ENCODE measurements at regions not wholly inside any gene's neighbourhood (a gene's known extent, or its start where the extent isn't known, plus 50 kb on each side); places are given as distances from the start of the nearest gene placed in this dataset.

- Histone ChIP-seq H3K36me3 (ENCODE audit: control insufficient read depth, insufficient read depth, low read length) (no peaks in the 10 kb centered on the region), H3K4me3 (replicated peaks; ENCODE audit: low read depth, low read length) (no peak overlapping the region), H3K27me3 (replicated peaks; ENCODE audit: control insufficient read depth, insufficient read depth, low read length) (no peaks in the 10 kb centered on the region)
- TF ChIP-seq, protein P1, sequence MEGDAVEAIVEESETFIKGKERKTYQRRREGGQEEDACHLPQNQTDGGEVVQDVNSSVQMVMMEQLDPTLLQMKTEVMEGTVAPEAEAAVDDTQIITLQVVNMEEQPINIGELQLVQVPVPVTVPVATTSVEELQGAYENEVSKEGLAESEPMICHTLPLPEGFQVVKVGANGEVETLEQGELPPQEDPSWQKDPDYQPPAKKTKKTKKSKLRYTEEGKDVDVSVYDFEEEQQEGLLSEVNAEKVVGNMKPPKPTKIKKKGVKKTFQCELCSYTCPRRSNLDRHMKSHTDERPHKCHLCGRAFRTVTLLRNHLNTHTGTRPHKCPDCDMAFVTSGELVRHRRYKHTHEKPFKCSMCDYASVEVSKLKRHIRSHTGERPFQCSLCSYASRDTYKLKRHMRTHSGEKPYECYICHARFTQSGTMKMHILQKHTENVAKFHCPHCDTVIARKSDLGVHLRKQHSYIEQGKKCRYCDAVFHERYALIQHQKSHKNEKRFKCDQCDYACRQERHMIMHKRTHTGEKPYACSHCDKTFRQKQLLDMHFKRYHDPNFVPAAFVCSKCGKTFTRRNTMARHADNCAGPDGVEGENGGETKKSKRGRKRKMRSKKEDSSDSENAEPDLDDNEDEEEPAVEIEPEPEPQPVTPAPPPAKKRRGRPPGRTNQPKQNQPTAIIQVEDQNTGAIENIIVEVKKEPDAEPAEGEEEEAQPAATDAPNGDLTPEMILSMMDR (IDR thresholded peaks at IDR 0.05; ENCODE audit: insufficient read depth, low read length, poor library complexity, severe bottlenecking): no peak
- DNase-seq (ENCODE audit: extremely low read depth, insufficient read length): no peak
Observed at GRCh38 chr18:30828700-30829099, 213.8 kb downstream of the DSC3 start.

- TF ChIP-seq, protein P1 (IDR thresholded peaks at IDR 0.05; ENCODE audit: insufficient read depth, low read length, poor library complexity, severe bottlenecking): no peak
- H3K27me3 ChIP-seq (replicated peaks; ENCODE audit: control insufficient read depth, insufficient read depth, low read length): no peaks in the 10 kb centered on the region
- no peaks in the 10 kb centered on the region for H3K36me3 ChIP-seq (ENCODE audit: control insufficient read depth, insufficient read depth, low read length)
- DNase-seq (ENCODE audit: extremely low read depth, insufficient read length): no peak
- H3K4me3 ChIP-seq (replicated peaks; ENCODE audit: low read depth, low read length): no peak overlapping the region
Observed at GRCh38 chr18:30819619-30820018, 222.9 kb downstream of the DSC3 start.

DNA sequence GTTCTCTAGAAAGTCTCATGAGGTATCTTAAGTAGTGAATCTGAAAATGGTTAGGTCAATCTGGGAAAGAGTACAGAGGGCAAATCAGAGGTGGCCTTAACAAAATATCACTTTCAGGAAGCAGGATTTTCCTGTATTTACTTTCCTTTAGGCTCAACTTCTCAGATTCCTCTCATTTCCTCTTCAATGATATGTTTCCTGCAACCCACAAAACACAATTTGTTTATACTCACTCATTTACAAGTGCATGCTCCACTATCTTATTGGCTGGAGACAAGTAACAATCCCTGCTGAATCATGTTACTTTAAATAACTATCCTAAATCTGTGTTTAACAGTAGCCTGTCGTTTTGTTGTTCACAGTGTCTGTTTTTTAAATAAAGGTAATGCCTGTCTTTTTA is 228.1 kb downstream of the DSC3 start:
- H3K36me3 ChIP-seq (ENCODE audit: control insufficient read depth, insufficient read depth, low read length): no peaks in the 10 kb centered on the region
- no peak overlapping the region for H3K4me3 ChIP-seq (replicated peaks; ENCODE audit: low read depth, low read length)
- DNase-seq (ENCODE audit: extremely low read depth, insufficient read length): no peak
- H3K27me3 ChIP-seq (replicated peaks; ENCODE audit: control insufficient read depth, insufficient read depth, low read length): no peaks in the 10 kb centered on the region
- TF ChIP-seq, protein P1 (IDR thresholded peaks at IDR 0.05; ENCODE audit: insufficient read depth, low read length, poor library complexity, severe bottlenecking): no peak

- DNase-seq (ENCODE audit: extremely low read depth, insufficient read length): no peak
- Histone ChIP-seq H3K36me3 (ENCODE audit: control insufficient read depth, insufficient read depth, low read length) (no peaks in the 10 kb centered on the region), H3K27me3 (replicated peaks; ENCODE audit: control insufficient read depth, insufficient read depth, low read length) (no peaks in the 10 kb centered on the region)
Observed at GRCh38 chr18:30811580-30811979, 231.0 kb downstream of the DSC3 start.

GRCh38 chr18:30810580-30810979 is 232.0 kb downstream of the DSC3 start:
- no peaks in the 10 kb centered on the region for H3K36me3 ChIP-seq (ENCODE audit: control insufficient read depth, insufficient read depth, low read length)
- DNase-seq (ENCODE audit: extremely low read depth, insufficient read length): no peak
- TF ChIP-seq, protein P1 (IDR thresholded peaks at IDR 0.05; ENCODE audit: insufficient read depth, low read length, poor library complexity, severe bottlenecking): no peak
- H3K4me3 ChIP-seq (replicated peaks; ENCODE audit: low read depth, low read length): no peak overlapping the region
- H3K27me3 ChIP-seq (replicated peaks; ENCODE audit: control insufficient read depth, insufficient read depth, low read length): no peaks in the 10 kb centered on the region

More at GRCh38 chr18:30811580-30811979, 231.0 kb downstream of the DSC3 start:
- TF ChIP-seq, protein P1 (IDR thresholded peaks at IDR 0.05; ENCODE audit: insufficient read depth, low read length, poor library complexity, severe bottlenecking): no peak
- H3K4me3 ChIP-seq (replicated peaks; ENCODE audit: low read depth, low read length): no peak overlapping the region

DNA sequence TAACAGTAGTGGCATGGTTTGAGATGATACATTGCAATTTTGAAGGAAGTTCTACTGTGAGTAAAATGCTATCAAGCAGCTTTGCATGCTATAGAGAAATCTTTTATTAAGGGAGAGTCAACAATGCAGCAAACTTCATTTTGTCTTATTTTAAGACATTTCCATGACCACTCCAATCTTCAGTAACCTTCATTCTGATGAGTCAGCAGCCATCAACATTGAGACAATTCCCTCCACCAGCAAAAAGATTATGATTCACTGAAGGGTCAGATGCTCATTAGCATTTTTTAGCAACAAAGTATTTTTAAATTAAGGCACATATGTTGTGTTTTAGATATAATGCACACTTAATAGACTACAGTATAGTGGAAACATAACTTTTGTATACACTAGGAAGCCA is 235.7 kb downstream of the DSC3 start:
- Histone ChIP-seq H3K27me3 (replicated peaks; ENCODE audit: control insufficient read depth, insufficient read depth, low read length) (no peaks in the 10 kb centered on the region), H3K36me3 (ENCODE audit: control insufficient read depth, insufficient read depth, low read length) (no peaks in the 10 kb centered on the region), H3K4me3 (replicated peaks; ENCODE audit: low read depth, low read length) (no peak overlapping the region)
- TF ChIP-seq, protein P1 (IDR thresholded peaks at IDR 0.05; ENCODE audit: insufficient read depth, low read length, poor library complexity, severe bottlenecking): no peak
- DNase-seq (ENCODE audit: extremely low read depth, insufficient read length): no peak
